T47D (cell line): ENCODE measurements at regions not wholly inside any gene's neighbourhood (a gene's known extent, or its start where the extent isn't known, plus 50 kb on each side); places are given as distances from the start of the nearest gene placed in this dataset.

Experiments used
- DNase-seq, 2 experiments: peaks; one replicate each; pipeline versions ENCODE4 v3.0.0 to v3.0.0-alpha.2; 2011 to 2012; ENCODE audit warnings: low read depth in 1 of 2, low spot score in 1 of 2
- JUND ChIP-seq: IDR thresholded peaks from 2 replicates; pipeline ENCODE4 v1.6.1; 2012; ENCODE audit warnings: low read depth
- in situ Hi-C: cut with HindIII; loops from 2 replicates; pipeline ENCODE4 v1.10.0; 2016; ENCODE audit warnings: low sequenced_read_pairs, low pct_unique_long_range_greater_than_20kb

DNA sequence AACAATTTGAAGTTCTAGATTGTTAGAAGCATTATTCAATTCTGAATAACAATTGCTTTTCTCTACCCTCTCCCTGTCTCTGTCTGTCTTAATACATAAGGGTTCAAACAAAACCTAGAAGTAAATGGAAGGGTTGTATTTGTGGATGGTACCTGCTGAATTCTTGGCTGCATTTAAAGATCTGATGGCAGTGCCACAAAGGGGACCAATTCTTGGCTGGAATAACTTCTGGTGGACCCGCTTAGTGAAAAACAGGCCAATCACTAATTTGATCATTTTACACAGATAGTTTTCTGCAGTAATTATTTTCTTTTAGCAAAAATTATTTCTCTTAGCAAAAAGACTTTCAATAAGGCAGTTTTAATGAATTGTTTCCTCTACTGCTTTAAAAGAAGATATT is 353.5 kb downstream of the MYCN start:
- in situ Hi-C loops, result no loop called here
- DNase-seq, result no peak
- no peak for TF ChIP-seq JUND

DNA sequence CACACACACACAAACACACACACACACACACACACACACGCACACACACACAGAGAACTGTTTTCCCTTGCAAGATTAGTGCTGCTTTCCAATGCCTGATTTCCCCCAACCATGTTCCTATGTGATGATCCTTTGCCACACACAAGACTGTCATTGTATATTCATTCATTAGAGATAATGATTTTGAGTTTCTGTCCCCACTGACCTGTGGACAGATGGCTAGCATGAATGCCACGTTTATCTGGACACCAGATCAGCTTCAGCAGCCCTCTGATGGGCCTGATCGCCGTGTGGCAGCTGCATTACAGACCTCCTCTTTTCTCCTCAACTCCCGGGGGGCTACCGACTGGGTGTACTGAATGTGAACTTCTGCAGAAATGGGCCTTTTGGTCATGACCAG is 353.0 kb downstream of the MYCN start:
- in situ Hi-C loops, result no loop called here

DNA sequence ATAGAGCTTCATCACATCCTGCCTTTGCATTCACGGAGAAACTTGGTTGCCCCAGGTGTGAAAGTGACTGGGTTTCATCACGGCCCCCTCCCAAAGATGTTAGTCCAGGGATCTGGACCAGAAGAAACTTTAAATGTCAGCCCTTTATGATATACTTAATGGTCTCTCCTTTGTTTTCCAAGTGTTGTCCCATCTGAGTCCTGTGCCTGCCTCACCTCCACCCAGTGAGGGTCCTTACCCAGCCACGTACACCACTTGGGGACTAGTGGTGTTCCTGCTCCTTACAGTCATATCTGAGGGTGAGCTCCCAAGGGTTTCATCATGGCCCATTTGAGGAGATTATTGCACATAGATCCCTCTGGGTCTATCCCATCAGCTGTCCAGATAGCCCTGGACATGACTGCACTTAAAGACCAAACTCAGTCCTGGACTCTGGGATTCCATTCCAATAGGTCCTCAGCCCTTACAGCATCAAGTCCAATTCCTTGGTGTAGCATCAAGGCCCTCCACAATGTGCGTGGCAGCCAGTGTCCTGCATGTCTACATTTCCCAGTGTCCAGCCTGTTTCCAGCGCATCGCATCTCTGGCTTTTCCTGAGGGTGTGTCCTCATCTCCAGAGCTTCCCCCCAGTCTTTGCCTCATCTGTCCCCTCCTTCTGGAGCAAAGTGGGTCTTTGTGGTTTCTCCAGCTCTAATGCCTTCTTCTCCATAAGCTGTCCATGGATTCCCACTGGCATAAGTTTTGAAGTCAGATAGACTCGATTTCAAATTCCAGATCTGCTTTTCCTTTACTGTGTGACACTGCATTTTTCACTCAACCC is 351.6 kb downstream of the MYCN start:
- no peak for DNase-seq
- in situ Hi-C loops, result no loop called here
- no peak for TF ChIP-seq JUND

More for the DNA sequence above, 353.0 kb downstream of the MYCN start:
- no peak for TF ChIP-seq JUND
- DNase-seq, result no peak

DNA sequence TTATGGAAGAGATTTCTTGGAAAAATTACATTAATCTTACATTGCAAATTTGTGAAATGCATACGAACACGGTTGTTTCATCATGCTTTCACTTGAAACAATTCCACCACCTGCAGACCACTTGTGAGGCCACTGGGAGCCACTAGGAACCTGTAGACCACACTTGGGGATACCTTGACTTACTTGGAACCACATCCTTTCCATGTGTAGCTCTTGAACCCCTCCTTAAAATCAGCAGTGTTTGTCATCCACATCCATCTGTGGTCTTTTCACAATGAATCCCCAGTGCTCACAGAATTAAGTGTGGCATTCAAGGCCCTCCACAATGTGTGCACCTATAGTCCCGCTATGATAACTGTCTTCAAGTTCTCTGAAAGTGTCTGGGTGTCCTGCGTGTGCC is 350.9 kb downstream of the MYCN start:
- TF ChIP-seq JUND, result no peak
- in situ Hi-C loops, result no loop called here
- no peak for DNase-seq

DNA sequence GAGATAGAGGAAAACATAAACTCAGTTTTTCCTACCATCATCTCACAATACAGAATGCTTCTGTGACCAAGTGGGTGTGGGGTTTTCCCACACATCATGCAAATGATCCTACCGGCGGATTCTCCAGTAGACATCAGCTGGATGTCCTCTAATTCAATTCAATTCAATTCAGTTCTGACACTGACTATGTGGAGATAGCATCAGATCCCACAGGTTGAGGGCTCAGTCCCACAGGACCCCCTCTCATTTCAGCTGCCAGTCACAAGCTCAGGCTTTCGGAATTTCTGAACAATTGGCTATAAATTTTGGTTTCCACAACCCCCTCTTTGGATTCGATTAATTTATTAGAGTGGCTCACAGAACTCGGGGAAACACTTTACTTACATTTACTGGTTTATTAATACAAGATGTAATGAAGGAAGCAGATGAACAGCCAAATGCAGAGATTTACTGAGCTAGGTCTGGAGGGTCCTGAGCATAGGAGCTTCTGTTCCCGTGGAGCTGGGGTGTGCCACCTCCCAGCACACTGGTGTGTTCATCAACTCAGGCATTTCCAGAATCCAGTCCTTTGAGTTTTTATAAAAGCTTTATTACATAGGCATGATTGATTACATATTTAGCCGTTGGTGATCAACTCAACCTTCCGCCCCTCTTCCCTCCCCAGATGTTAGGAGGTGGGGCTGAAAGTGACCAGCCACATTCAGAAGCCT is 350.1 kb downstream of the MYCN start:
- DNase-seq, result no peak
- in situ Hi-C loops, result no loop called here
- no peak for TF ChIP-seq JUND

DNA sequence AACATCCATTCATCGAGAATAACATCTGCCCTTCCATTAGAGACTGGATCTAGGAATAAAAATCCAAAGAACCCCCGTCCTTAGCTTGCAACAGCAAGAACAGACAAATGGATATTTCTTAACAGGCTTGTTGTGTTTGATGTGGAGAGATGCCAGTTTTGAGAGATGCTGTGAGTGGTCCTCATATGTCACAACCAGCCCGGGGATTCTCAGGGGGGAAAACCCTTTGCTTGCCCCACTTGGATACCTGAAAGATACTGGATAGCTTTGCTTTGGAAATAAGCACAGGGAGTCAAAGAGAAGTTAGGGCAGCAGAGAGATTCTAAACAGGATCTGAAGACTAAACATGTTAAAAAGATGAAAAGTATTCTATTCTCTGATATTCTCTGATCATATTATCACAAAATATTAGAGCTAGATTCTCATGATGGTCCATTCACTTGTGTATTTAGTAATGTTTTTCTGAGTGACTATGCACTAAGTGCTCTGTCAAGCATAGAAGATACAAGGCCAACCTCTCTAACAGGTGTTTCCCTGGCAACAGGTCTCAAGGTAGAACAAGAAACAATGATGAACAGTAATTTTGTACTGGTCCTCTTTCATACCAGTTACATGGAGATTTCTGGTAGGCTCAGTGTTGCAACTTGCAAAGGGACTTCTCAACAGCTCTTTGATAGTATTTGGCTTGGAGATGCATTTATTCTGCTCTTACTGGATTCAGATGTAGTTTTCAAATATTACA is 348.2 kb downstream of the MYCN start:
- in situ Hi-C loops, result no loop called here
- no peak for TF ChIP-seq JUND
- no peak for DNase-seq

DNA sequence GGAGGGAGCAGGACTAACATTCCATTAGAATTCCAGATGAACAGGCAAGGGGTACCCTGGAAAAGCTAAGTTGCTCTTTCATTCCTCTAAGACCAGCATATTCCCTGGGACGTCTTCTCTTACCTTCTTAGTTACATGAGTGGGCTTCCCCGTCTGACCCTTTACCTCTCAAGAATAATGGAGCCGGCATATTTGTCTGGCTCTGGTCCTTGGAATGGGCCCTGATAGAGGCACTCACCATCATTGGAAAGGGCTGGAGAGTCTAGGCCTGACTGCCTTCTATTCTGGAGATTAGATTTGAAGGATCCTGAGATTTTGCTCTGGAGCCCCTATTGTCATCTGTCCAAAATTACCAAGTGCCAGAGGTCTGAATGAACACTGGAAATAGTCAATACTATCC is 347.5 kb downstream of the MYCN start:
- TF ChIP-seq JUND, result no peak
- in situ Hi-C loops, result no loop called here
- DNase-seq, result no peak

DNA sequence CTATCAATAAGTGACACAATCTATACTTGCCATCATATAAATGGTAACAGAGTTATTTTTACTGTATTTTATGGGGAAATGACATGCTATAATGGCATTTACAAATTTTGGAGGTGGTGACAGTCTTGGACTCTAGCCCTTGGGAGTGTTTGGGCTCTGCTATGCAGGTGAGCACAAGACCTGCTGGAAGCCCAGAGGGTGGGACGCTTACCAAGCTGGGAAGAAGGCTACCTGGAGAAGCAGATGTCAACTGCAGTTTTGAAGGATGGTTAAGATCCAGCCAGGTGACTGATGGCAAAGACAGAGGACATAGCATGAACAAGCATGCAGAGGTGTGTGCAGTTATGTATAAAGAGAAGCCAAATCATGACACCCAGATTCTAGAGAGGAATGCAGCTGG is 346.9 kb downstream of the MYCN start:
- DNase-seq, result no peak
- in situ Hi-C loops, result no loop called here
- no peak for TF ChIP-seq JUND

DNA sequence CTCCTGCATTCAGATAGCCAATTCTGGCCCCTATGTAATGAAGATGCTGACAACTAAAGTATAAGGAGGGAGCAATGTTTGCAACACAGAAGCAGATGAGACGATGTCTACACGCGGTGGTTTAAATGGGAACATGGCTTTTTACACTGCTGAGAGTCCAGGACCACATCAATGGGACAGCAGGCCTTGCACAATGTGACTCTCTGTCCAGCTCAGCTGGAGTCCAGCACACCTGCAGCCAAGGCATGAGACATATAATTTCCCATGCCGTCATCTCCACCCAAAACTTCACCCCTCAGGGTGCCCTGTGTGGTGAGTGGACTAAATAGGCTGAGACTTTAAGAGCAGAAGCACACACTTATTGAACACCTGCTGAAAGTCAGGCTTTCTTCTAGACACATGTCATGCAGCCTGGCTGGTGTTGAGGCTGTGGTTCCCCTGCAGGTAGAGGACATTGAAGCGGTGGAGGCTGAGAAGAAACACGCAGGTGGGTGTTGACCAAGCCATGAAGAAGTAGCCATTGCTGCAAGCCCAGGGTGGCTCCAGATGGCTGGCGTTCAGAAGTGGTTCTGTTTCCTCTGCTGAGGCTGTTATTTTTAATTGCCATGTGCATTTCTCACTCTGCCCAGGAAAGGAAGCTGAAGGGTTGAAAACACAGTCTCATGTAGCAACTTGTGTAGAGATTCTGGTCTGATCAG is 345.6 kb downstream of the MYCN start:
- in situ Hi-C loops, result no loop called here
- no peak for TF ChIP-seq JUND
- no peak for DNase-seq

DNA sequence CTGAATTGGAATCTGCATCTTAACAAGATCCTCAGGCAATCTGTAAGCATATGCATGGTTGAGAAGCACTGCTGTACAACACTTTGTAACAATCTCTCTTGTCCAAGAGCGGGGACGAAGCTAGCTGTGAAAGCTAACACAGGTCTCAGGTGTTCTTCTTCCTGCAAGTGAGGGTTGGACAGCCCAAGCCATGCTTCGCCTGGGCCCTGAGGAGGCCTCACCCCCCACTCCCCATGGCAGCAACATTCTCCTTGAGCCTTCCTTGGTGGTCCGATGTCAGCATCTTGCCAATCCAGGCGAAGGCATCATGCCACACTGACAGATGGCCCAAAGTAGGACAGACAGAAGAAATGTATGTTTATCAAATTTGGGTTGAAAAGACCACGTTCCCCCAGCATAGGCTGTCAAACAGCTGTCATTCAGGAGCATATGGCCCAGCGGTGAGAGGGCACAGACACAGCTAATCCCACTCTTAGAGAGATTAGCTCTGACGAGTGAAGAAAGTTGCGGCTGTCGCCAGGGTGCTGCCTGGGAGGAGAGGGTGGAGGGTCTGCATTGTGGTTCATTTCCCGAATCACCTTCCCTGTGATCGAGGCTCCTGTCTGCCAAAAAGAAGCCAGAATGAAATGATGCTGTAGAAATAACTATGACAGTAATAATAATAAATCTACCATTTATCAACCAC is 344.7 kb downstream of the MYCN start:
- in situ Hi-C loops, result no loop called here
- no peak for DNase-seq
- no peak for TF ChIP-seq JUND

DNA sequence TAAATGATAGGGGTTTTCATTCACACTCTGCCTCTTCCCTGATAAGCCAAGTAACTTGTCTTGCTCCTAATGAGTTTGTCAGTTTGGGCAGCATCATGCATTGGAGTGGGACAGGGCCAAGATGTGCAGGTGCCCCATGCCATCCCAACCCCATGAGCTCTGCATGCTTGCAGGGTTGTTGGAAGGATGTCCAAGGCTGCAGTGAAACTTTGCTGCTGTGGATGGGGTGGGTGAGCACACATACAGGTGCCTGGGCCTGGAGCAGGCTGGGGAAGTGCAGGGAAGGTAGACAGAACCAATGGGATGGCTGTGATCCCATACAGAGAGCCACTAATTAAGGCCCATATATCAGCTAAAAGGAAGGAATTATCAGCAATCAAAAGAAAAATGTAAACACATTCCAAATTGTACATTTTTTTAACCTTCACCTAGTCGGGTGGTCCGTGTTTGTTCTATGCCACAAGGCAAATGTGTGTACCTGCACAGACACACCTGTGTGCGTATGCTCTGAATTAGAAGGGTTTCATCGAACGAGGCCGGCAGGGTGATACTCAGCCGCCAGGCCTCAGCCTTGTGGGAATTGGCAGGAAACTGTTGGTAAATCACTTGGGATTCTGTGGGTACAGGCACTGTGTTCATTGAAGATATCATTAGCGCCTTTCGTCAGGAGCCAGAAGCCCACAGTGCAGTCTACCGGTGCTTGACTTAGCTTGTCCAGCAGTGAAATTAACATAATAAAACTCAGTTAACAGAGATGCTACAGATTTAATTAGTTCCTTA is 342.9 kb downstream of the MYCN start:
- in situ Hi-C loops, result no loop called here

More for the DNA sequence above, 342.9 kb downstream of the MYCN start:
- TF ChIP-seq JUND, result no peak
- no peak for DNase-seq
